PFSK-1 (cell line): ENCODE measurements at regions not wholly inside any gene's neighbourhood (a gene's known extent, or its start where the extent isn't known, plus 50 kb on each side); places are given as distances from the start of the nearest gene placed in this dataset.

Experiments used
- FOXP2 ChIP-seq: optimal IDR thresholded peaks from 2 replicates; pipeline ENCODE3; 2011; ENCODE audit warnings: borderline replicate concordance, control low read depth, inconsistent platforms; ENCODE audit not compliant: insufficient read depth; ENCODE audit errors: extremely low read length, extremely low read depth
- POLR2AphosphoS5 ChIP-seq: IDR thresholded peaks from 2 replicates; pipeline ENCODE4 v1.6.1; 2012; ENCODE audit warnings: low read depth, mild to moderate bottlenecking, control low read depth, low read length, moderate library complexity
- SIN3A ChIP-seq: IDR thresholded peaks from 2 replicates; pipeline ENCODE4 v1.6.1; 2012; ENCODE audit warnings: mild to moderate bottlenecking, low read length, moderate library complexity, borderline replicate concordance; ENCODE audit not compliant: insufficient read depth
- TAF1 ChIP-seq: IDR thresholded peaks from 2 replicates; pipeline ENCODE4 v1.6.1; 2012; ENCODE audit warnings: low read length, control low read depth, borderline replicate concordance; ENCODE audit not compliant: insufficient read depth
- TF ChIP-seq, protein P1 (sequence below), 2 experiments: IDR thresholded peaks; 2 replicates each; pipeline versions ENCODE4 v1.6.1 to v1.8.0; 2011 to 2012; ENCODE audit warnings: low read depth in 2 of 2, low read length in 2 of 2, control low read depth in 1 of 2, inconsistent platforms in 1 of 2, mild to moderate bottlenecking in 1 of 2, moderate library complexity in 1 of 2; ENCODE audit not compliant: insufficient read depth in 1 of 2

DNA sequence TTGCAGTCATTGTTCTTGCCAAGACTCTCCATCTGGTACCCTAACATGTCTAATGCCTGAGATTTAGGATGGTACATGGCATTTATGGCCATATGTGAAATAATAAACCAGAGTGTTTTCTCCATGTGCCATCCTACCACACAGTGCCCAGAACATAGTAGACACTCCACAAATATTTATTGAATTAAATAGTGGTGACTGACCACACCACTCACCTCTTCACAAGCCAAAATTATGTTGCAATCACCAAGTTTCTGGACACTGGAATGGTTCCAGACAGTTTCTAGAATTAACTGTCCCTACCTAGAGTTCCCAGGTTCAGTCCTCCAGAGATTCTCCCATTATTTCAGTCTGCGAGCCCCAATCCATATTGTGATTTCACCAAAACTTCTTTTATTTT lies 427.3 kb downstream of the KIF16B start:
- TF ChIP-seq POLR2AphosphoS5: no peak
- TF ChIP-seq TAF1: no peak
- TF ChIP-seq, protein P1, sequence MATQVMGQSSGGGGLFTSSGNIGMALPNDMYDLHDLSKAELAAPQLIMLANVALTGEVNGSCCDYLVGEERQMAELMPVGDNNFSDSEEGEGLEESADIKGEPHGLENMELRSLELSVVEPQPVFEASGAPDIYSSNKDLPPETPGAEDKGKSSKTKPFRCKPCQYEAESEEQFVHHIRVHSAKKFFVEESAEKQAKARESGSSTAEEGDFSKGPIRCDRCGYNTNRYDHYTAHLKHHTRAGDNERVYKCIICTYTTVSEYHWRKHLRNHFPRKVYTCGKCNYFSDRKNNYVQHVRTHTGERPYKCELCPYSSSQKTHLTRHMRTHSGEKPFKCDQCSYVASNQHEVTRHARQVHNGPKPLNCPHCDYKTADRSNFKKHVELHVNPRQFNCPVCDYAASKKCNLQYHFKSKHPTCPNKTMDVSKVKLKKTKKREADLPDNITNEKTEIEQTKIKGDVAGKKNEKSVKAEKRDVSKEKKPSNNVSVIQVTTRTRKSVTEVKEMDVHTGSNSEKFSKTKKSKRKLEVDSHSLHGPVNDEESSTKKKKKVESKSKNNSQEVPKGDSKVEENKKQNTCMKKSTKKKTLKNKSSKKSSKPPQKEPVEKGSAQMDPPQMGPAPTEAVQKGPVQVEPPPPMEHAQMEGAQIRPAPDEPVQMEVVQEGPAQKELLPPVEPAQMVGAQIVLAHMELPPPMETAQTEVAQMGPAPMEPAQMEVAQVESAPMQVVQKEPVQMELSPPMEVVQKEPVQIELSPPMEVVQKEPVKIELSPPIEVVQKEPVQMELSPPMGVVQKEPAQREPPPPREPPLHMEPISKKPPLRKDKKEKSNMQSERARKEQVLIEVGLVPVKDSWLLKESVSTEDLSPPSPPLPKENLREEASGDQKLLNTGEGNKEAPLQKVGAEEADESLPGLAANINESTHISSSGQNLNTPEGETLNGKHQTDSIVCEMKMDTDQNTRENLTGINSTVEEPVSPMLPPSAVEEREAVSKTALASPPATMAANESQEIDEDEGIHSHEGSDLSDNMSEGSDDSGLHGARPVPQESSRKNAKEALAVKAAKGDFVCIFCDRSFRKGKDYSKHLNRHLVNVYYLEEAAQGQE (IDR thresholded peaks at IDR 0.05; ENCODE audit: insufficient read depth in 1 of 2, low read depth in 2 of 2, low read length in 2 of 2): no peak
- TF ChIP-seq SIN3A: no peak
- TF ChIP-seq FOXP2: no peak
